Upper lobe of left lung (tissue), 4 donors: ENCODE measurements at regions not wholly inside any gene's neighbourhood (a gene's known extent, or its start where the extent isn't known, plus 50 kb on each side); places are given as distances from the start of the nearest gene placed in this dataset.

Experiments
- POLR2A ChIP-seq, 4 donors: fragments of 450-650 bp; IDR thresholded peaks; one replicate each; pipeline ENCODE4 v1.5.1; 2016 to 2017; ENCODE audit warnings: antibody characterized with exemption in 4 of 4, mild to moderate bottlenecking in 2 of 4
- POLR2AphosphoS5 ChIP-seq, 2 donors: sonication (generic); formaldehyde crosslinking; IDR thresholded peaks; one replicate each; pipeline ENCODE4 v1.5.1; 2017; ENCODE audit warnings: antibody characterized with exemption in 2 of 2
- TF ChIP-seq, protein P1 (sequence below), 6 experiments: fragments of 450-650 bp in 4 of 6; fragments of 200-600 bp in 2 of 6; sonication (generic) in 2 of 6; IDR thresholded peaks; one replicate each; pipeline ENCODE4 v1.5.1; 2016 to 2019; ENCODE audit warnings: antibody characterized with exemption in 6 of 6

DNA sequence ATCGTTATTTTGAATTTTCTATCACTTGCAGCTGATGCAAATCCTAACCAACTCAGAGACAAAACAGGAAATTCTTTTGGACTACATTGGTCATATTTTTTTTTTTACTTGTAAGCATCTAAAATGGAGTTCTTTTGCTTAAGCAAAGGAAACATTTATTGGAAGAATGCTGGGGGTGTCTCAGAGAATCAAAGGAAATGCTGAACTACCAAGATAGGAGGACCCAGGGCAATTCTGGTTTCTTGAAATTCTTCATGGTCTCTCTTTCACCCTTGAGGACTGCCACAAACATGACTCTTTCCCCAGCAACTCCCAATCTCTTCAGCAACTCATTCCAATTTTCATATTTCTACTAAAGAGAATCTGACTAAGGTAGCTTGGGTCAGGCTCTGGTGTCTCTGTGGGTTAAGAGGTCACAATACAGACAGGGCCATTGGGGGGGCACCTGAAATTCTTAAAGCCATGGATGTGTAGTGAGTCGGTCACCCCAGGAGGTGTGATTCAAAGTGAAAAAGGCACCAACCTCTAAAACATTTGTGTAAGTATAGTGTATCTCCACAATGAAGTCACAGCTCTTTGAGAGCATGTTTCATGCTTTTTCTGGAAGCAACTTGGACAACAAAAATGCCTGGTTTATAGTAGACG, 171.1 kb upstream of the FGGY start:
- TF ChIP-seq, protein P1, sequence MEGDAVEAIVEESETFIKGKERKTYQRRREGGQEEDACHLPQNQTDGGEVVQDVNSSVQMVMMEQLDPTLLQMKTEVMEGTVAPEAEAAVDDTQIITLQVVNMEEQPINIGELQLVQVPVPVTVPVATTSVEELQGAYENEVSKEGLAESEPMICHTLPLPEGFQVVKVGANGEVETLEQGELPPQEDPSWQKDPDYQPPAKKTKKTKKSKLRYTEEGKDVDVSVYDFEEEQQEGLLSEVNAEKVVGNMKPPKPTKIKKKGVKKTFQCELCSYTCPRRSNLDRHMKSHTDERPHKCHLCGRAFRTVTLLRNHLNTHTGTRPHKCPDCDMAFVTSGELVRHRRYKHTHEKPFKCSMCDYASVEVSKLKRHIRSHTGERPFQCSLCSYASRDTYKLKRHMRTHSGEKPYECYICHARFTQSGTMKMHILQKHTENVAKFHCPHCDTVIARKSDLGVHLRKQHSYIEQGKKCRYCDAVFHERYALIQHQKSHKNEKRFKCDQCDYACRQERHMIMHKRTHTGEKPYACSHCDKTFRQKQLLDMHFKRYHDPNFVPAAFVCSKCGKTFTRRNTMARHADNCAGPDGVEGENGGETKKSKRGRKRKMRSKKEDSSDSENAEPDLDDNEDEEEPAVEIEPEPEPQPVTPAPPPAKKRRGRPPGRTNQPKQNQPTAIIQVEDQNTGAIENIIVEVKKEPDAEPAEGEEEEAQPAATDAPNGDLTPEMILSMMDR (IDR thresholded peaks at IDR 0.05) = no peak
- TF ChIP-seq POLR2A (IDR thresholded peaks at IDR 0.05) = no peak
- no peak for TF ChIP-seq POLR2AphosphoS5 (IDR thresholded peaks at IDR 0.05)
